ENCODE measurements at regions not wholly inside any gene's neighbourhood (a gene's known extent, or its start where the extent isn't known, plus 50 kb on each side); places are given as distances from the start of the nearest gene placed in this dataset.
"Not testable (repeated sequence)": the region's sequence is repeated elsewhere in the genome, so short reads cannot be mapped to it uniquely, and the experiment has no call there.

- no peak for DNase-seq
These were observed 50.2 kb upstream of the FGF3 start for GRCh38 chr11:69869311-69869939.

- no peak for DNase-seq
These were observed 51.5 kb upstream of the FGF3 start for GRCh38 chr11:69870766-69871165.

- no peak for DNase-seq
These were observed 54.2 kb upstream of the FGF3 start for GRCh38 chr11:69873166-69874077.

DNA sequence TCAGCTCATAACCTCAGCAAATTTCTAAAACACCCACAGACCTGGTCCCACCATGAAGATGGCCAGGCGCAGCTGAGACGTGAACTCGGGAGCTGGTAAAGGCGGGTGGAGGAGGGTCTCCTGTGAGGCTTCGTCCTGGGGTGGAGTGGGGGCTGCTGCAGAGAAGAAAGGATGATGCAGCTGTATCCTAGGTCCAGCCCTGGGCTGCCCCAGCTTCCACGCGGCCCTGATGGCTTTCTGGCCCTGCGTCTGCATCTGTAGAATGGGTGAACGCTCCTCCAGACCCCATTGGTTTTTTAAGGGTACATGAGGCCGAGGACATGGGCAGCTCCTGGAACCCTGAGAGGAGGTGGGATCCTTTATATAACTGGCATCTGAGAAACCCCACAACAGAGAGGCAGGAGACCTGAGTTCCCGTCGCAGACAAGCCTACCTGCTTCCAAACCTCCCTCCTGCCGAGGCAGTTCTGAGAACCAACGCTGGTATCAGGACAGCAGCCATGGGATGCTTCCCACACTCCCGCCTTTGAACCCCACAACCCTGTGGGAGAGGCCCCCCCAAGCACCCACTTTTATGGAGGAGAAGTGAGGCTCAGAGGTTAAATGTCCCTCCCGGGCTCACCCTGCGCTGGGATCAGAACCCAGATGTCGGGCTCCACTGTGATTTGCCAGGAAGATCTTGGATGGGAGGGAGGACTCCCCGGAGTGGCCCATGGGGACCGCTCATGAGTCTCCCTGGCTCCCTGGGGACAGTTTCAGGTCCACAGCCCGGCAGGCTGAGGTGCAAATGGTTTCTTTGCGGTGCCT lies 55.2 kb upstream of the FGF3 start:
- DNase-seq: no peak

GRCh38 chr11:69874984-69875624 lies 55.9 kb upstream of the FGF3 start:
- DNase-seq: no peak

- no peak for DNase-seq
These were observed 56.8 kb upstream of the FGF3 start for GRCh38 chr11:69876013-69876412.

- no peak for DNase-seq
These were observed 58.0 kb upstream of the FGF3 start for GRCh38 chr11:69877235-69877634.

DNA sequence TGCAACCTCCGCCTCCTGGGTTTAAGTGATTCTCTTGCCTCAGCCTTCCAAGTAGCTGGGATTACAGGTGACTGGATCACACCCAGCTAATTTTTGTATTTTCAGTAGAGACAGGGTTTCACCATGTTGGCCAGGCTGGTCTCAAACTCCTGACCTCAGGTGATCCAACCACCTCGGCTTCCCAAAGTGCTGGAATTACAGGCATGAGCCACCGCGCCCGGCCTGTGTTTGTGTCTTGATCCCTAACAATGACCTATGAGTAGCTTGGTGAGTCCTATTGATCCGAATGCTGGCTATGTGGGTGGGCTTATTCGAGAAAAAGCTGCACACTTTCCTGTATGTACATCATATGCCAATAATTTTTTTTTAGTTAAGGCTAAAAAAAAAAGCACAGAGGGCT lies 58.5 kb upstream of the FGF3 start:
- DNase-seq: not testable (repeated sequence)

DNA sequence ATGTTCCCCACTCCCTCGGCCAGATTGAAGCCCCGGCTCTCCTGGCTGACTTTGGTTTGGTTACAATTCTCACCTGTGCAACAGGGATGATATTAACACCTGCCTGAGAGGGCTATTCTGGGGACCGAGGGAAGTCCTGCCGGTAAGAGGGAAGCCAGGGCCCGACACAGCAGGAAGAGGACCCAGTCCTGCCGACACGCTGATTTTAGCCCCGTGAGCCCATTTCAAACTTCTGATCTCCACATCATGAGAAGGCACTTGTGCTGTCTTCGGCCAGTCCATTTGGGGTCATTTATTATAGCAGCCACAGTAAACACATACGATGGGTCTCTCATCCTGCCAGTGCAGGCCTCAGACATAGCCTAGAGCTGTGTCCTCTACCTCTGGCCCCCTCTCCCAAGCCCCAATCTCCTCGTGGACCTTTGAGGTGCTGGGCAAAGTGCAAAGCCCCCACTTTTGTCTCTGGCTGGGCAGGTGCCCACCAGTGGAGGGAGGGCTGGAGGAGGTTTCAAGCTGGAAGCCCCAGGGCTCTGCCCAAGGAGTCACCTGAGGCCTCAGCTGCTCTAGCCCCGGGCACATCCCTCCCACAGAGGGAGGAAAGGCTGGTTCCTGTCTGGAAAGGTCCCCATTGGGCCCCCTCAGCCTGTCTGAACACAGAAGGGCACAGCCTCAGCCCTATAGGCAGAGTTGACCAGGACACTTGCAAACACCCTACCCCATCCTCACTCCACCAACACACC lies 59.1 kb upstream of the FGF3 start:
- DNase-seq: no peak

DNA sequence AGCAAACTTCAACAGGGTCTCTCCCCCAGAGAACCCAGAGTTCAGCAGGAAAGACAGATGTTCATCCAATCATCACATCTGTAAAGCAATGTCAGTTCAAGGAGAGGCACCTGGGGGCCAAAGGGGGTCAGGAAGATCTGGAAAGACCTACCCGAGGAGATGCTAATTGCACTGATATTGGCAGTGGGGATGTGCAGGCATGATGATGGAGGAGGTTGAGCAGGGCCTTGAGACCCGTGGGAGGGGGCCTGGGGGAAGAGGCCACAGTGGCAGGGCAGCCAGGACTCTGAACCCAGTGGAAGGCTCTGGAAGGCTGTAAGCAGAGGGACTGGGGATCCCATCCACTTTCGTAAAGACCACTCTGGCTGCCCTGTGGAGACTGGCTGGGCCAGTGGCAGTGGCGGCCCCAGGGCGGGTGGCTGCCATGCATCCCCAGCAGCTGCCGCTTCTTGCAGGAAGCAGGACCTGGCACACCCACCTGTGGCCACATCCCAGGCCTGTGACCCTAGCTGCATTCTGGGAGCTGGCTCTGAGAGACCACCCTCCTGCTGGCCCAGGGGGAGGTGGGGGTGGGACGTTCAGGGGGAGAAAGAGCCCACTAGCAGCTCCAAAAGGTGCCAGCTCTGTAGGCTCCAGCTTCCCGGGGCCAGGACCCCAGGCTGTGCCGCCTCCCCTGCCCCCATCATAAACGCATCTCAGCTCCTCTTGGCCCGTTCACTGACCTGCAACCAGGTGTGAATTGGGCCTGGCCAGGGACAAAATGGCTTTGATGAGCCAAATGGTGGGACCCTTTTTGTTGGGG lies 59.9 kb upstream of the FGF3 start:
- DNase-seq: no peak

DNA sequence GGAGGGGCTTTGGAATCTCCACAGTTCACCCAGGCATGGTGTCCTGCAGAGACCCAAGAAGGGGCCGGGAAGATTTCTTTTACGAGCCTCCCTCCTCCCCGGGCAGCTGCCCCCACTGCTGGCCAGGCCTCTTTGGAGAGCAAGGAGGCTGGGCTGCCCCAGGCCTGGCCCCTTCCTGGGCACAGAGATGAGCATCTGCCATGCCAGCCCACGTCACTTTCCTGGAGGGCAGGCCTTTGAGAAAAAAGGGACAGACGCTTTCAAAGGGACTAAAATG lies 60.5 kb upstream of the FGF3 start:
- DNase-seq: no peak

GRCh38 chr11:69880041-69880825 lies 61.0 kb upstream of the FGF3 start:
- no peak for DNase-seq

- DNase-seq: no peak
These were observed 61.7 kb upstream of the FGF3 start for GRCh38 chr11:69880826-69881445.

DNA sequence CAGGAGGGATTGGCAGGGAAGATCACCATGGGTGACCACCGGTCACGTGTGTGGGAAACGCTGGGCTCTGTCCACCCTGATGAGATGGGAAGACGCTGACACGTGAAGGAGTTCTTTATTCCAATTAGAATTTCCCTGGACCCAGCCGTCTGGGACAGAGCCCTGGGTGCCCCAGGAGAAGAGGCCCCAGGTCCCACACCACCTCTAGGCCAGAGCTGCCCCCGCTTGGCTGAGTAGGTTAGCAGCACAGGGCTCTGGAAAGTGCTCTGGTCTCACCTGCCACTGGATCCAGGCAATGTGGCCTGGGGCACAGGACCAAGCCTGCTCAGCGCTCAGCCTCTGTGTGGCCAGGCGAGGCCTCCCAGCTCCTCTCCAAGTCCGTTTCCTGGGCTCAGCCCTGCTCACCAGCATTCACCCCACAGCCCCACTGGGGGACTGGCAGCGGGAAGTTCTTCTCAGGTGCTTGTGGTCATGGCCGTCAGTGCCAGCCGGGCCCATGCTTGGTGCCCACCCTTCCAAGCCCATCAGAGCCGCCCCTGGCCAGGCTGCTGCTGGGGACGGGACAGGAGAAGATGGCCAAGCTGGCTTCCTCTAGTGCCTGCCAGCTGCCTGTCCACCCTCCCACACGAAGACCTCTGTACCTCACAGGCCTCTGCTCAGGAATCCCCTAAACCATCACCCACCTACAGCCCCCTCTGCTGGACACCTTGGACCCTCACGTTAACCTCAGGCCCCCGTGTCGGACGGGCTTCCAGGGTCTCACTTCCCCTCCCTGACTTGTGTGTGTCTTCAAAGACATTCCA lies 62.5 kb upstream of the FGF3 start:
- DNase-seq: no peak

GRCh38 chr11:69882270-69882608 lies 63.0 kb upstream of the FGF3 start:
- DNase-seq: no peak

DNA sequence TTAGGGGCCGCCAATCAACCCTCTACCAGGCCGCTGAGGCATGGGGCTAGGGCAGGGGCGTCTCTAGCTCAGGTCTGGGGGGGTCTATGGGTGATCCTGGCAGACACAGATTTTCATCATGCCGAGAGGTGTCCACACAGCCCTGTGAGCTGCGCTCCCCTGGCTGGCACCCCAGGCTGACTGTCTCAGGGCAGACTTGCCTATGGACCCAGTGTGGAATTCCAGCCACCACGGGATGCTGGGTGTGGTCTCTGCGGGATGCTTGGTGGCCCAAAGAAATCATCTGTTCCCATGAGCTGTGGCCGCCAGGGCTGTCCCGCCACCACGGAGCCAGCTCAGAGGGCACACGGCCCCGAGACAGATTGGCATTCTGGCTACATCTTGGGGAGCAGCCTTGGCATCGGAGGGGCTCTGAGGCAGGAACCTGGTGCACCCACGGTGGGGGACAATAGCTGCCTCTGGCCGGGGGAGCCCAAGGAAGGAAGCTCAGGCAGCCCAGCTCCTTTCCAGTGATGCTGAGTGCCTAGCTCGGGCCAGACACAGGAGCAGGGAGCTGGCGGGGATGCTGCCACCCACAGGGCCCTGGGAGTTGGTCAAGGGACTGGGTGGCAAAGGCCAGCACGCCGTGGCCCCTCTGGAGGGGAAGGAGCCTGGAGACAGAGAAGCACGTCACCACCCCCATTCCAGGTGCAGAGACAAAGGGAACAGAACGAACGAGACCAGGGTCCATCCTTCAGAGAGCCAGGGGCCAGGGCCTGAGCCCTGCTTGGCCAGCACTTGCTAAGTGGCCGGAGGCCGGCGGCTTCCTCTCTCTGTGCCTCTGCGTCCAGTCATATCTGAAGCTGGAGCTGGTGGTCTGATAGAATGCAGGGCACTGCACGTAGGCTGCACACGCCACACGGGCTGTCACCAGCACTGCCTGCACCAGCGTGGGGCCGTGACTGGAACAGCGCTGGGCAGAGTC lies 64.4 kb upstream of the FGF3 start:
- DNase-seq: no peak

GRCh38 chr11:69884286-69884685 lies 65.1 kb upstream of the FGF3 start:
- no peak for DNase-seq

- DNase-seq: no peak
These were observed 65.5 kb upstream of the FGF3 start for GRCh38 chr11:69884751-69885150.
